Stimulated activated CD8-positive, alpha-beta memory T cell treated with anti-CD3 and anti-CD28 coated beads, Interleukin-15, amount 100 ng/mL, for 1 hour (primary cell): ENCODE measurements at regions not wholly inside any gene's neighbourhood (a gene's known extent, or its start where the extent isn't known, plus 50 kb on each side); places are given as distances from the start of the nearest gene placed in this dataset.

Experiments
- DNase-seq: peaks from one replicate; pipeline ENCODE4 v3.0.0-alpha.2; 2020; ENCODE audit warnings: low read depth

DNA sequence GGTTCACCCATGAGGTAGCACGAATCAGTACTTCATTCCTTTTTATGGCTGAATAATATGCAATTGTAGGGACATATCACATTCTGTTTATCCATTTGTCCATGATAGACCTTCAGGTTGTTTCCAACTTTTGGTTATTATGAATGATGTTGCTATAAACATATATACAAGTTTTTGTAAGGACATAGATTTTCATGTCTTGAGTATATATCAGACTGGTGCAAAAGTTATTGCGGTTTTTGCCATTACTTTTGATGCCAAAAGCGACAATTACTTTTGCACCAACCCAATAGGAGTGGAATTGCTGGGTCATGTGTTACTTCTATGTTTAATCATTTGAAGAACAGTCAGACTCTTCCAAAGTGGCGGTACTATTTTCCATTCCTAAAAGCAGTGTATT is 361.5 kb downstream of the RPS24 start:
- no peak for DNase-seq

DNA sequence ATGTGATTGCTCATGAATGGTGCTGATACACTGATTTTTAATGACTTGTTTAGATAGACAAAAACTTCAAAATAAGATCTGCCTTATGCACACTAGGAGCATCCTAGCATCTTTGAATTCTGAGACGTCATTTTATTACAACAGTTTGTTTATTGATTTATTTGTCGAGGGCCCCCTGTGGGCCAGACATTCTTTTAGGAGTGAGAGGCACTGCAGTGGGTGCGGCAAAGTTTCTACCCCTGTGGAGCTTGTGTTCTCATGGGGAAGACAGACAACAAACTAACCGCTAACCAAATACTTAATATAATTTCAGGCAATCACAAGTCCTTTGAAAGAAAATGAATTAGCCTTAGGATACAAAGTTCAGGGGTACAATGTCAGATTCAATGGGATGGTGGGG is 363.1 kb downstream of the RPS24 start:
- no peak for DNase-seq

DNA sequence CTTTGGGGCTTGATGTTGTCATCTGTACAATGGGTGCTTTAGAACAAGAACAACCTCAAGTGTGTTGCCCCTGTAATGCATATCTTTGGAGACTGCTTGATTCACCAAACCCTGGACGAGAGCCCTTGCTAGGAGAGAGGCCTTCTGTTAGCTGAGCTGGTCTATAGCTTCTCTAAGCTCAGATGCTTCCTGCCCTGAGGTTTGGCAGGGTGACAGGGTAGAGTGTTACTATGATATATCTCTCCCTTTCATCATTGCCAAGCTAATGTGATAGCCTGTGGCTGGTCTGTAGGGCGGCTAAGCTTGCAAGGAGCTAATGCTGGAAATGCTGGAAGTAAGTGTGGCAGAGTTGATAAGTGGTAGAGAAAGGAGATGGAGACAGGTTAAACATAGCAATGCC is 364.1 kb downstream of the RPS24 start:
- no peak for DNase-seq

DNA sequence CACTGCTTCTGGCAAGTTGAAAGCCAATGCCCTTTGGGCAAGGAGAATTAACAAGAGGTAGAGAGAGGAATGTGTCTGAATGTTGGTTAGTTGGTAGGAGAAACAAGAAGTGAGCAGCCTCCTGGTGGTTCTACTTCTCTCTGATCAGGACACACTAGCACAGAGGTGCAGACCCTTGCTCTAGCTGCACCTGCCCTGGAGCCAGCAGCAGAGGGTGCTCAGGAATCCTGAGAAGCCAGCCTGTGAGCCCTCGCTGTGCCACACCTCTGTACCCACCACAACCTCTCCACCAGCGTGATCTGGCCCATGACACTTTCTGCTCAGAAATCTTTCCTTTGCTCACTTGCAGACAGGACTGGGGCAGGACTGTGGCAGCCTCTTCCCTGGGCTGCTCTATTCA is 364.7 kb downstream of the RPS24 start:
- no peak for DNase-seq

DNA sequence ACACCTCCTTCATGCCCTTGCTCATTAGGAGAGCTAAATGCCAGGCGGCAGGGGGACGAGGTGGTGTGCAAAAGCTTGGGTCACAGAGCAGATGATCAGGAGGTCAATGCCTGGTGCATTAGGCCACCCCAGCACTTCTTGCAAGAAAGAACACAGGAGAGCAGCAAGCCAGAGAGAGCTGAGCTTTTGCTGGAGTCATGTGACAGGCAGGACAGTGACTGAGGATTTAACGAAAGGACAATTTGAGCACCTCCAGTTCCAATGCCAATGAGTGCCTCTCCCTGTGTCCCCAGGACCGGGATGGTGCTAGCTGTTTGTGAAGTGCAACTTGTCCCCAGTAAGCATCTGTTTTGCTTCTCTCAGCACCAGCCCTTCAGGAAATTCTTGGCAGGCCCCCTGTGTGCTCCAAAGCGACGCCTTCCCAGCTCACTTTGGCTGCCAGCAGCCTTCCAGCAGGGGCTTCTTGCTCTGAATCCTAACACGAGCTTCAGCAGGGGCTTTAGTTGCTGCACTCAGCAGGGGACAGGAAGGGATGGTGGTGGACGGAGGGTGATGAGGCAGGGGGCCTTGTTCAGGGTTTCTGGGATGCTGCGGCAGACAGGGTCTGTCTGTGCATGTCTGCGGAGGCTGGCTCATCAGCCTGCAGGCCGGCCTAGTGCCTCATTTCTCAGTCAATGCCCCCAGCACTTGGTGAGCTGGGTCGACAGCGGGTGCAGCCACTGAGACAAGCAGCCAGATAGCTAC is 368.1 kb downstream of the RPS24 start:
- DNase-seq, result no peak

DNA sequence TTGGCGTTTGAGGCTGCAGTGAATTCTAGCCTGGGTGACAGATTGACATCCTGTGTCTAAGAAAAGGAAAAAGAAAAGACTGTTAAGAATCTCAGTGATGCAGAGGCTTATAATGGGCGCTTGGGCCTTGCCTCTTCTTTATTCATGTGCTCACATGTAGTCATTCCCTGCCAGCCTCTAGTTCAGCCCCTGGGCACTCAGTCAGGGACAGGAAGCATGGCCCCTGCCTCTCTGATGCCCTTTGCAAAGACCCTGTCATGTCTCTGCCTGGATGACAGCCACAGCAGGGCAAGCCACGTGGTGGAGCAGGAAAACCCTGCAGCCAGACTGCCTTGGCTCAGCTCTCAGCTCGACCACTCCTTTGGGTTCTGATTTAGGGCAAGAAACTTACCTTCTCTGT is 368.9 kb downstream of the RPS24 start:
- DNase-seq, result no peak

DNA sequence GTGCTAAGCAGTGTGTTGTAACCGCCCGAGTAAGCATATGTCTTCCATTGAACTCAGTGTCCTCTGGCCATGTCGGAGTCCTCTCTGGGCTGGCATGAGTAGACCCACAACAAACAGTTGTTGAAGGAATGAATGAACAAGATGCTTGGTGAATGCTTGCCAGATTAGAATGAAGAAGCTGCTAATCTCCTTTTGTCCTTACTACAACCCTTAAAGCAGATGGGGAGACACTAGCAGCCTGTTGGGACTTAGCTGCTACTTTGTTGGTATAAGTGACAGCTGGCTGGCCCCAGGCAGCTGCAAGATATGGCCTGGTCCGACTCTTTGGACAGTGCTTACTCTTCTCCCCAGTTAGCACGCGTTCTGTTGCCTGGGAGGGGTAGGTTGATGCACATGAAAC is 370.1 kb downstream of the RPS24 start:
- no peak for DNase-seq

DNA sequence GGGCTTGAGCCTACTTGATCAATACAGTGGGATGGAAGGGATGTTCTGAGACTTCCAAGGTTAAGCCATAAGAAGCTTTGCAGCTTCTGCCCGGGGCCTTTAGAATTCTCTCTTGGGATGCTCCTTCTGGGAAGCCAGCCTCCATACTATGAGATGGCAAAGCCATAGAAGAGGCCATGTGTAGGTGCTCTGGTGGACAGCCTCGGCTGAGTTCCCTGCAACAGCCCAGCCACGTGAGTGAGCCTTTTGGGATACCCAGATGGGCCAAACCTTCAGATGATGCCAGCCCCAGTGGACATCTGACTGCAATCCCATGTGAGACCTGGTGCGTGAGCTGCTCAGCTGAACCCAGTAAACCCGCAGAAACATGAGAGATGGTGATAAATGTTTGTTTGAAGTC is 370.6 kb downstream of the RPS24 start:
- no peak for DNase-seq

DNA sequence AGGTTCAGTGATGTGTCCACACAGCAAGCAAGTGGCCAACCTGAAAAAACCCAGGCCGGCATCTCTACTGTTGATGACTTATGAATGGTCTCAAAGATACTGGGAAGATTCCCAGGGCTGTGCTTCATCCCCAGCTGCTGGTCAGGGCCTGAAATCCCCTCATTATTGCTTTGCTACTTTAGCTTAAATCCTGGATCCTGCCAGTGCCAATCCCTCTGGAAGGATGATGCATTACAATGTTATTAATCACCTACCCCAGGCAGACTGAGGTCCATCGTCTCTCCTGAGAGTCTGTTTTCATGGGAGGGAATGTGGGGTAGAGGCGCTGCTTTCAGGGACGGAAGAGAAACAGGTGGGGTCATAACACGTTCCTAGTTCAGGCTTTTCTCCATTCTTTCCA is 371.6 kb downstream of the RPS24 start:
- no peak for DNase-seq

DNA sequence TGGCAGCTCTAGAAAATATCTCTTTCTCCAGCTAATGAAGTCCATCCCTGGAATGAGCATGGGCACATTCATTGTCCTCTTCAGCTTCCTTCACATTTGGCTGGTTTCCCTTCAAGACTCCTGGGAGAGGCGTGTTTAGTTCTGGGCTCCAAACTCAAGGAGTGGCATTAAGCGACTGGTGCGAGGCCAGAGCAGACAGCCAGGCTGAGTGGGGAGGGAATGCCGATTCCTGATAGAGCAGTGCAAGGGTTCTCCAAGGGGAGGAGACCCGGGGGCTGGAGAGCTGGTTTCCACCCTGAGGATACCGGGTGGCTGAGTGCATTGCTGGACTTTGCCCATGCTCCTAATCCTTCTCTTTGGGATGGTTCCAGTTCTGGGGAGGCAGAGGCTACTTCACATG is 372.1 kb downstream of the RPS24 start:
- DNase-seq, result no peak

DNA sequence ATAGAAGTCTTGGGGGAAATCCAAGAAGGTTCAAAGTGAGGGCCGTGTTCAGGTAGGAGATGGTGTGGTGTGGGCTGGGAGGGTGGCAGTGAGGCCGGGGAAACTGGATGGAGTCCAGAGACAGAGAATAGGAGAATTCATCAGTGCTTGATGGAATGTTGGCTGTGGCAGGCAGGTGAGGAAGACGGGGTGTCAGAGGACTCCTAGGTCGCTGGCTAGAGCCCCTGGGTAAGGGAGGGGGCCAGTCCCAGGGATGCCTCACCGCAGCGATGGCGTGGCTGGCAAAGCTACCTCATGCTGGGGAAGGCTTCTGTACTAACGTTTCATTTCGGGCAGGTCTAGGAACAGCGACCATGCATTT is 373.0 kb downstream of the RPS24 start:
- DNase-seq, result no peak

DNA sequence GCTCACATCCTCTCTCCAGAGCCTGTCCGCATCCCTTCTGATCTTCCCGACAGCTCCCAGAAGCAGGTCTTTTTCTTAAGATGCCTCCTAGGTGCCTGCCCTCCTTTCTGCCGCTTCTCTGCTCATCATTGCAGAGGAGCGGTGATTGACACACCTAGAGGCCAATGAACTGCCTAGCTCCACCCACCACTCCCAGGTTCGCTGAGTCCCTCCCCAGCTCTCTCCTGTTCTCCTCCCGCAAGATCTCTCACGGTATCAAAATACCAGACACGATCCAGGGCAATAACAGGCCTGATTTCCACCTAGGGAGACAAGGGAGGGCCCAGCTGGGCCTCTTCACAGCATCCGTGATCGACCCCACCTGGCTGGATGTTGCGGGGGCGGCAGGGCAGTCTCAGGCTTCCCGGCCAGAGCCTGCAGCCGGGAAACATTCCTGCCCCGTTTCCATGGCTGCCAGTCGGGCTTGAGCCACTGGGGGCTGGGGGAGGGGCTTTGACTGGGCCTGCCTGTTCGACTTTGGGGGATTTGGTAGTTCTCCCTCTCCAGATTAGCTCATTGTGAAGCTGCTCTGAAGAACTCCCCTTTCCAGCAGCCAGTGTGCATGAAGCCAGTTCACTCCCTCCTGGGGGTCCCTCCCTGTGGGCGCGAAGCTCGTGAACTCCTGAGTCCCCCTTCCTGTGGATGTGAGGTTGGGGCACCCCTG is 373.5 kb downstream of the RPS24 start:
- peak; percentile 30 for DNase-seq

DNA sequence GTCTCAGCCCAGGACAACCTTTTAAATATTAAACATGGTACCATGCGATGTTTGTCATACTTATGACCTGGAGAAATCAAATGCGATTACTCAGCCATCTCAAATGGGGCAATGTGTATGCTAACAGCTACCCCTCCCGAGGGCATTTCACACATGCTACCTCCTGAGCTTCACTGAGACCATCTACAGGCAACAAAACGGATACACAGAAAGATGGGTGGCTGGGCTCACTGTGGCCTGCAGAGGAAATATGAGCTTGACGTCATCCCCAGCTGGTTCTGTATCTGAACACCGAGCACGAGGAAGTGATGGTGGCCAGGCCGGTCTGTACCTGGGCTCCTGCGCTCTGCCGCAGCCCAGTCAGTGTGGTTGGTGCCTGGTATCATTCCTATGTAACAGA is 374.3 kb downstream of the RPS24 start:
- no peak for DNase-seq

DNA sequence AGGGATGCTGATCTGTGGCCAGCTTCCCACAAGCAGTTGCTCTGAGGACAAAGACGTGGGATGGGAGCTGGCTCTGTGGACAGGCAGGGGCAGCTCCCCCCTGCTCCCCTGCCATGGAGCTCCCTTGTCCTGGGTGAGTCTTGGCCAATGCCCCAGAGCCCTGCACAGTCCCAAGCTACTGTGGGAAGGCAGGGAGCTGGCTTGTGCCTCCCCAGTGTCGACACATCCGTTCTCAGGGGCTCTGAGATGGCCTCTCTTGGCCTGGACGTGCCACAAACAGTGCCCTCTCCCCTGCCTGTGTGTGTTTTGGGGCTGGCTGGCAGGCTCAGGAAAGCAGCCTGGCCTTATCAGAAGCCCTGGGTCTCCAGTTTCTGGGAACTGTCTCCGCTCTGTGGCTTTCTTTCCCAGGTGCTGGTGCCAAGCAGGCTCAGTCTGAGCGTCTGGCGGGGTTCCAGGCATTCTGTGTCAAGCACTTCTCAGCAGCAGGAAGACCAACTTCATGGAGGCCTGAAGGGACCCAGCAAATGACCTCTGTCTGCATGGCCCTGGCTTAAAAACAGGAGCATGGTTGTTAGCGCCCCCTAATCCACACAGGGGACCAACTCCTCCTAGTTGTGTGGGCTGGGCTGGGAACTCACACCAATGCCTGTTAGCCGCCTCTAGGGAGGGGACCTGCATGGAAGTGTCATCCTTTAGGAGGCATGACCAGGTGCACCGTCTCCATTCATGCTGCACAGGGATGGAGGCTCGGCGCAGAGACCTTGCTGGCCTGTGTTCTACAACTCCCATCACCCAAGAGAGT is 375.2 kb downstream of the RPS24 start:
- no peak for DNase-seq

DNA sequence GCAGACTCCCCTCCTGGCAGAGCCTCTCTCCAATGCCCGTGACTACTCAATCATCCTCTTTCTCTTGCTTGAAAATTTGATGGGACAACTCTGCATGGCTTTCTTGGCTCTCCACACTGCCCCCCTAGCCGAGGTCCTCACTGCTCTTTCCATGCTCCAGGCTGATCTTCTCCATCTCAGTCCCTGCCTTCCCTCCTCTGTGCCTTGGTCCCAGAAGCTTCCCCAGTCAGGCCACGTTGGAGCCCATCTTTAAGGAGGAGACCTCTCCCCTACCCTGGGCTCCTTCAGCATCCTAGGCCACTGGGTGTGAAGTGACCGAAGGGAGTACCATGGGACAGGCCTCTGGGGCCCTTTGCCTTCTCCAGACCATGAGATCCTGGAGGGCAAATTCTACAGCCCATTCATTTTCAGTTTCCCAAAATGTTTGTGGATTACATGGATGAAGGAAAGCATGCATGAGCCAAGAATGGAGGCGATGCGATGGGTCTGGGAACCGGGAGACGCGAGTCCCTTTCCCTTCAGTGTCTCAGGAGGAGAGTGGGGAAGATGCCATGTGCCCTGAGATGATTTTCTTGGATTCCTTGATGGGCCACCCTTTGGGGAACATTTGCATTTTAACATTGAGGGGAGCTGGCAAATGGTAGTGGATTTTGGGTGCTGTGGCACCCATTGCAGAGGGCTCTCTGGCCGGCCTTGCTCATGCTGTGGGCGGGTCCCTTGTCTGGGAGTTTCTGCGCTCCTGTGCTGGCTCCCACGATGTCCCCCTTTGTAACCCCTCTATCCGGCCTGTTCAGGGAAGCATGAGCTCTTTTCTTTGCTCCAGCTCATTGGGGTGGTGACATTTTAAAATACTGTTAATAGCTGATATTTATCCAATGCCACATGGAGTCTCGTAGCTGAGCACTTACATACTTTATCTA is 376.6 kb downstream of the RPS24 start:
- no peak for DNase-seq

DNA sequence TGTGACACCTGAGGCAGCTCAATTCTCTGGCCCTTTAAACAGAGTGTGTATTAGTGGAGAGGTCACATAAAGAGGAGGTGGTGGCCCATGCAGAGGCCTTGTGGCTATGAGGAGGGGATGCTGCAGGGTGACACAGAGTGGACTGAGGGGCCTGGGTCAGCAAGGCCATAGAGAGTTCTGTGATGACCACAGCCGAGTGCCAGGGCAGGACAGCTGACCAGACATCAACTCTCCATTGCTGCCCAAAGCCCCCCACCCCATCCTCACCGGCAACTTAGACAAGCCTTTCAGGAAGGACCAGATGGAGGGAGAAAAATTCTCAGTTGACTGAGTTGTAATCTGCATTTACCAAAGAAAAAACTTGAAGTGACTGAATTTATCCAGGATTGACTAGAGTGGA is 378.1 kb downstream of the RPS24 start:
- no peak for DNase-seq

DNA sequence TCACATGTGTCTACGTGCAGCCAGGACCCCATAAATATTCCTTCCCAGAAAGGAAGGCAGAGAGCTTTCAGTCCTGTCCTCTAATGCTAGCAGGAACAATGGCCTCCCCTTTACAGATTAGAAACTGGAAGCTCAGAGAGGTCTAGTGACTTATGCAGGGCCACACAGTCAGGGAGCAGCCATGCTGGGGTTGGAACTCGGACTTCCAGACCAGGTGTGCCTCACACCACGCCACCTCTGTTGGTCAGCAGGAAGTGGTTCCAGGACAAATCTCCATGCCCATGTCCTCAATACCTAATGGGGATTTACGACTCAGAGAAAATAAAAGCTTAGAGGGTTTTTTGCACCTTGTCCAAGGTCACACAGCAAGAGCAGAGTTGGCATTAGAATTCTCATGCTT is 378.9 kb downstream of the RPS24 start:
- no peak for DNase-seq

DNA sequence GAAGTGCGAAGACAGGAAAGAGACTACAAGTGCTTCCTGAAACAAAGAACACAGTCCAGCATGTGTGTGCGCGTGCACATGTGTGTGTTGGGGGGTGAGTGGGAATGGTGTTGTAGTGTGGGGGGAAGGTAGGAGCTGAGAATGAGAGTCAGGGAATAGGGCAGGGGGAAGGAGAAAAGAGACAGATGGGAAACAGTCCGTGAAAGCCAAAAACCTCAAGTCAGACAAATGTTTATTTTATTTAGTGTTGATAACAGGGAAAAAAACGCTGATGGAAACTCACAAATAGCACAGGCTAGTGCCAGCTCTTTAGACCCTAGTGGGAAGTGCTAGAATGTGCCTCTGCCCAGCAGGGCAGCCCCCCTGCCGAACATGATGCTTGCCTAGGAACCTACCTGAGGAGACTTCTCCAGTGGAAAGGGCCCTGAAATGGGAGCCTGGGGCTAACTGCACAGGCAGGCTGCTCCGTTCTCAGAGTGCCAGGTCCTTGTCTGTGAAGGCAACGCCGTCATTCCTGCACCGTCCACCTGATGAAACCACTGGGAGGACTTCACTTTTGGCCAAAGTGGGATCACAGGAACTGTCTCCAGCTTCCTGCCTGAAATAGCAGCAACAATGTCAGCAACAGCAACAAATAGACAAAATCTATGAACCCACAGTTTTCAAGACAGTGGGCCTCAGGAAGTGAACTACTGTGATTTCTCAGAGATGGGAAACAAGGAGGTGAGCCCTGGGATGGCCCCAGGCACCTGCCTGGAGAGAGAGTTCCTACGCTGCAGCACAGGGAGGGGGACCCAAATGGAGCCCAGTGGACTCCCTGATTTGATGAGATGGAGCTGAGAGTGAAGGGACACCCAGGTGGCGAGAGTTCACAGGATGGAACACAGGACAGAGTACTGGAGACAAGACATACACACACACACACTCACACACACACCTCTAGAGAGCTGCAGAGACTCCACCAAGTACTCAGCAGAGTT is 379.7 kb downstream of the RPS24 start:
- DNase-seq, result no peak

DNA sequence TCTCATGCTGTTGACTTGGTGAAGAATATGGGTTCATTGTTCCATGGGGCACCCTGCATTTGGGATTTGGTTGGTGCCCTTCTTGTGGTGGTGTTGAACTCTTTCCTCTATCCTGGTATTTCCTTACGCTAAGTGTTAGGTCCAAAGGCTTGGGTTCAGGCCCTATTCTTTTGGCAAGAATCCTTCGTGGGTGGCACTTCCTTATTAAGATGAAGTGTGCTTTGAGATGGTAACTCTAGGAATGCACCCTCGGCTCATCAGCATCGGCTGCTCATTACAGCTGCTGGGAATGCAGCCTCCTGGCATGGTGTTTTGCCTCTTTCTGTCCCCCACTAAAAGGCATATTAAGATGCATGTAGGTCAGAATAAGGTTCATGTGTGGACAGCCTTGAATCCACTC is 380.7 kb downstream of the RPS24 start:
- no peak for DNase-seq

DNA sequence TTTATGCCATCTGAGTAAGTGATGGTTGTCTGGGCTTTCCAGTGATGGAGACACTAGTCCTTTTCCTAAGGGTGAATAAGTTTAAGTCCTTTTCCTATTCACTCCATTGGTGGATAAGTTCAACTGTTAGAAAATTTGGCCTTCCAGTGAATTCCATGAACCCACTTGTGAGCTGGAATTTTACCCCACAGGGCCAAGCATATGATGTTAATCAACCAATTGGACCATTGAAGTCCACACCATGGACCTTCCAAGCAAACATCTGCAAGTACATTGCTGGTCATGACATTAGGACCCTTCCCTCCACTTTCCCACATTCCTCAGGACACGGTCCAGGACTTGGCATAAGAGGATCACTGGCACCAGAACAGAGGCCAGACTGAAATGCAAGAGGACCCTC is 381.4 kb downstream of the RPS24 start:
- no peak for DNase-seq
